Peyer's patch (tissue), 4 donors: ENCODE measurements at regions not wholly inside any gene's neighbourhood (a gene's known extent, or its start where the extent isn't known, plus 50 kb on each side); places are given as distances from the start of the nearest gene placed in this dataset.

ENCODE experiments used
- DNase-seq, 3 donors: peaks; one replicate each; pipeline ENCODE4 v3.0.0-alpha.2; 2017 to 2019
- H3K27ac ChIP-seq, 4 donors: fragments of 200-600 bp; sonication (generic); one replicate each; pipeline ENCODE4 v1.5.1; 2016 to 2019
- H3K27me3 ChIP-seq, 2 donors: fragments of 200-600 bp; sonication (generic); one replicate each; pipeline ENCODE4 v1.5.1; 2019
- H3K36me3 ChIP-seq, 3 donors: fragments of 200-600 bp; sonication (generic); one replicate each; pipeline ENCODE4 v1.5.1; 2016 to 2019
- H3K4me1 ChIP-seq, 4 donors: fragments of 200-600 bp; sonication (generic); one replicate each; pipeline ENCODE4 v1.5.1; 2016 to 2019
- H3K4me3 ChIP-seq, 4 donors: fragments of 200-600 bp; sonication (generic); 1 replicate in 3 of 4; 2 replicates in 1 of 4; pipeline ENCODE4 v1.5.1; 2016 to 2019; ENCODE audit warnings: mild to moderate bottlenecking in 1 of 4
- H3K9me3 ChIP-seq, 4 donors: fragments of 200-600 bp; sonication (generic); one replicate each; pipeline ENCODE4 v1.5.1; 2016 to 2019; ENCODE audit warnings: mild to moderate bottlenecking in 1 of 4
- POLR2A ChIP-seq, 2 donors: fragments of 450-650 bp; IDR thresholded peaks; one replicate each; pipeline ENCODE4 v1.5.1; 2017; ENCODE audit warnings: antibody characterized with exemption in 2 of 2, mild to moderate bottlenecking in 2 of 2, moderate library complexity in 2 of 2
- TF ChIP-seq, protein P1 (sequence below), 6 experiments: fragments of 450-650 bp in 4 of 6; fragments of 200-600 bp in 2 of 6; sonication (generic) in 1 of 6; IDR thresholded peaks; one replicate each; pipeline ENCODE4 v1.5.1; 2017 to 2019; ENCODE audit warnings: antibody characterized with exemption in 6 of 6, mild to moderate bottlenecking in 3 of 6, moderate library complexity in 1 of 6

GRCh38 chr4:177079327-177079726, 230.3 kb upstream of the NEIL3 start:
- Histone ChIP-seq H3K36me3 (no peaks in the 10 kb centered on the region), H3K27ac (no peak overlapping the region), H3K27me3 (no peaks in the 10 kb centered on the region), H3K4me3 (no peak overlapping the region), H3K9me3 (no peaks in the 10 kb centered on the region), H3K4me1 (no peaks in the 10 kb centered on the region)
- no peak for DNase-seq
- no peak for TF ChIP-seq POLR2A (IDR thresholded peaks at IDR 0.05)
- TF ChIP-seq, protein P1, sequence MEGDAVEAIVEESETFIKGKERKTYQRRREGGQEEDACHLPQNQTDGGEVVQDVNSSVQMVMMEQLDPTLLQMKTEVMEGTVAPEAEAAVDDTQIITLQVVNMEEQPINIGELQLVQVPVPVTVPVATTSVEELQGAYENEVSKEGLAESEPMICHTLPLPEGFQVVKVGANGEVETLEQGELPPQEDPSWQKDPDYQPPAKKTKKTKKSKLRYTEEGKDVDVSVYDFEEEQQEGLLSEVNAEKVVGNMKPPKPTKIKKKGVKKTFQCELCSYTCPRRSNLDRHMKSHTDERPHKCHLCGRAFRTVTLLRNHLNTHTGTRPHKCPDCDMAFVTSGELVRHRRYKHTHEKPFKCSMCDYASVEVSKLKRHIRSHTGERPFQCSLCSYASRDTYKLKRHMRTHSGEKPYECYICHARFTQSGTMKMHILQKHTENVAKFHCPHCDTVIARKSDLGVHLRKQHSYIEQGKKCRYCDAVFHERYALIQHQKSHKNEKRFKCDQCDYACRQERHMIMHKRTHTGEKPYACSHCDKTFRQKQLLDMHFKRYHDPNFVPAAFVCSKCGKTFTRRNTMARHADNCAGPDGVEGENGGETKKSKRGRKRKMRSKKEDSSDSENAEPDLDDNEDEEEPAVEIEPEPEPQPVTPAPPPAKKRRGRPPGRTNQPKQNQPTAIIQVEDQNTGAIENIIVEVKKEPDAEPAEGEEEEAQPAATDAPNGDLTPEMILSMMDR (IDR thresholded peaks at IDR 0.05): no peak

DNA sequence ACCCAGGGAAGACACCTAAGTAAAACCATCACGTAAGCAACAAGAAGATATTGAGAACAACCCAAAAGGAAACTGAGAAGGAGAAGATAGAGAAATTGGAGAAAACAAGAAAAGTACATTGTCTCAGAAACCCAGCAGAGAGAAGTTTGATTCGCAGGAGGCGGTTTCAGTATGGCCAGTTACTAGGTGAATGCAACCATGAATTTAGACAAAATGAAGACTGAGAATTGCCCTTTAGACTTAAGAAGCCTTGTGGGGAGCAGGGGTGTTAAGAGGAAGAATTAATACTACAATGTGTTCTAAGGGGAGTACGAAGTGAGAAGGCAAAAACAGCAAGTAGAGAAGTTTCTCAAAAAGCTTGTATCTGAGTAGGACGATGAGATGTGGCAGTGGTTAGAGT, 229.3 kb upstream of the NEIL3 start:
- H3K36me3 ChIP-seq: no peaks in the 10 kb centered on the region
- no peak for DNase-seq
- H3K4me3 ChIP-seq: no peak overlapping the region
- H3K27me3 ChIP-seq: no peaks in the 10 kb centered on the region
- TF ChIP-seq, protein P1 (IDR thresholded peaks at IDR 0.05): no peak
- no peak for TF ChIP-seq POLR2A (IDR thresholded peaks at IDR 0.05)
- H3K27ac ChIP-seq: no peak overlapping the region
- no peaks in the 10 kb centered on the region for H3K4me1 ChIP-seq
- H3K9me3 ChIP-seq: no peaks in the 10 kb centered on the region

DNA sequence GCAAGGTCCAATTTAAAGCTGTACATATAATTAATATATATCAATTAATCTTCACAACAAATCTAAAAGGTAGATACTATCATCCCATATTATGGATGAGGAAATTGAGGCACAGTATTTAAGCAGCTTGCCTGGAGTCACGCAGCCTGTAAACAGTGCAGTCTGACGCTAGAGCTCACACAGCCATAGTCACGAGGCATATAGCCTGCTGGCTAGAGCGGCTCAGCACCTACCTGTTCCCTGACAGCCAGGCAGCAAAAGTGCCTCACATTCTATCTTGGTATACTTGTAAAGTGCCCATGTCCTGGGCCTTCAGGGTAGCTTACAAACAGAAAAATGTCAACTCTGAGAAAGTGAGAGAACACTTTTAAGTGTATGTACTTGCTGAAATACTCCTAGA, 222.6 kb upstream of the NEIL3 start:
- Histone ChIP-seq H3K27ac (no peak overlapping the region), H3K4me3 (no peak overlapping the region), H3K4me1 (no peaks in the 10 kb centered on the region), H3K27me3 (no peaks in the 10 kb centered on the region), H3K36me3 (no peaks in the 10 kb centered on the region), H3K9me3 (no peaks in the 10 kb centered on the region)
- TF ChIP-seq, protein P1 (IDR thresholded peaks at IDR 0.05): no peak
- no peak for TF ChIP-seq POLR2A (IDR thresholded peaks at IDR 0.05)
- DNase-seq: no peak

- Histone ChIP-seq H3K27me3 (no peaks in the 10 kb centered on the region), H3K9me3 (no peaks in the 10 kb centered on the region), H3K4me3 (no peak overlapping the region), H3K27ac (no peak overlapping the region), H3K36me3 (no peaks in the 10 kb centered on the region), H3K4me1 (no peaks in the 10 kb centered on the region)
- TF ChIP-seq, protein P1 (IDR thresholded peaks at IDR 0.05): no peak
- TF ChIP-seq POLR2A (IDR thresholded peaks at IDR 0.05): no peak
- no peak for DNase-seq
Measured at GRCh38 chr4:177087499-177087898, 222.2 kb upstream of the NEIL3 start.

- Histone ChIP-seq H3K27me3 (no peaks in the 10 kb centered on the region), H3K27ac (no peak overlapping the region), H3K9me3 (no peaks in the 10 kb centered on the region), H3K36me3 (no peaks in the 10 kb centered on the region), H3K4me1 (no peaks in the 10 kb centered on the region), H3K4me3 (no peak overlapping the region)
- TF ChIP-seq, protein P1 (IDR thresholded peaks at IDR 0.05): no peak
- no peak for TF ChIP-seq POLR2A (IDR thresholded peaks at IDR 0.05)
- no peak for DNase-seq
Measured at GRCh38 chr4:177091515-177091914, 218.2 kb upstream of the NEIL3 start.

- Histone ChIP-seq H3K4me3 (no peak overlapping the region), H3K36me3 (no peaks in the 10 kb centered on the region), H3K27ac (no peak overlapping the region)
Measured at GRCh38 chr4:177092807-177093206, 216.9 kb upstream of the NEIL3 start.

More at GRCh38 chr4:177092807-177093206, 216.9 kb upstream of the NEIL3 start:
- Histone ChIP-seq H3K4me1 (no peaks in the 10 kb centered on the region), H3K27me3 (no peaks in the 10 kb centered on the region), H3K9me3 (no peaks in the 10 kb centered on the region)
- no peak for DNase-seq
- TF ChIP-seq, protein P1 (IDR thresholded peaks at IDR 0.05): no peak
- no peak for TF ChIP-seq POLR2A (IDR thresholded peaks at IDR 0.05)
